Renal cortex interstitium (tissue), 11 donors: ENCODE measurements at regions not wholly inside any gene's neighbourhood (a gene's known extent, or its start where the extent isn't known, plus 50 kb on each side); places are given as distances from the start of the nearest gene placed in this dataset.
A peak's percentile ranks its signal among the peaks of the same experiment; 100 is the strongest.

Source experiments
- DNase-seq, 11 donors: peaks; one replicate each; pipeline ENCODE4 v3.0.0-alpha.2; 2013; ENCODE audit warnings: low read depth in 9 of 11, low spot score in 4 of 11; ENCODE audit errors: extremely low read depth in 1 of 11

- no peak for DNase-seq
Observed at GRCh38 chr17:33398386-33398785, 105.3 kb upstream of the ASIC2 start.

GRCh38 chr17:33401249-33401648, 108.2 kb upstream of the ASIC2 start:
- DNase-seq: no peak

GRCh38 chr17:33403194-33403593, 110.1 kb upstream of the ASIC2 start:
- no peak for DNase-seq

GRCh38 chr17:33404070-33404819, 111.2 kb upstream of the ASIC2 start:
- no peak for DNase-seq

GRCh38 chr17:33416131-33416530, 123.0 kb upstream of the ASIC2 start:
- DNase-seq: no peak

GRCh38 chr17:33421933-33422332, 128.8 kb upstream of the ASIC2 start:
- peak in 10 of 11 donors; percentile 13 to 63 (median 36) for DNase-seq

- DNase-seq: no peak
Observed at GRCh38 chr17:33433581-33433980, 140.5 kb upstream of the ASIC2 start.

GRCh38 chr17:33434841-33435240, 141.7 kb upstream of the ASIC2 start:
- DNase-seq: no peak

- DNase-seq: no peak
Observed at GRCh38 chr17:33435721-33436301, 142.7 kb upstream of the ASIC2 start.

- no peak for DNase-seq
Observed at GRCh38 chr17:33436321-33436720, 143.2 kb upstream of the ASIC2 start.

- DNase-seq: no peak
Observed at GRCh38 chr17:33438139-33438538, 145.0 kb upstream of the ASIC2 start.

- DNase-seq: no peak
Observed at GRCh38 chr17:33438578-33438977, 145.5 kb upstream of the ASIC2 start.

GRCh38 chr17:33442320-33442719, 149.2 kb upstream of the ASIC2 start:
- no peak for DNase-seq

- no peak for DNase-seq
Observed at GRCh38 chr17:33444731-33445130, 151.6 kb upstream of the ASIC2 start.

- no peak for DNase-seq
Observed at GRCh38 chr17:33447090-33447489, 154.0 kb upstream of the ASIC2 start.

- DNase-seq: no peak
Observed at GRCh38 chr17:33451221-33451620, 158.1 kb upstream of the ASIC2 start.

- DNase-seq: no peak
Observed at GRCh38 chr17:33457477-33457876, 164.4 kb upstream of the ASIC2 start.

GRCh38 chr17:33459078-33459940, 166.2 kb upstream of the ASIC2 start:
- no peak for DNase-seq

- no peak for DNase-seq
Observed at GRCh38 chr17:33460781-33461450, 167.8 kb upstream of the ASIC2 start.

GRCh38 chr17:33463887-33464286, 170.8 kb upstream of the ASIC2 start:
- DNase-seq: no peak
